Ascending aorta (tissue), 2 donors: ENCODE measurements at regions not wholly inside any gene's neighbourhood (a gene's known extent, or its start where the extent isn't known, plus 50 kb on each side); places are given as distances from the start of the nearest gene placed in this dataset.
A peak's percentile ranks its signal among the peaks of the same experiment; 100 is the strongest.

ENCODE experiments used
- DNase-seq, 2 donors: peaks; one replicate each; pipeline ENCODE4 v3.0.0-alpha.2; 2019; ENCODE audit warnings: low spot score in 2 of 2
- H3K27ac ChIP-seq, 2 donors: fragments of 200-600 bp; sonication (generic); one replicate each; pipeline ENCODE4 v1.5.1; 2016 to 2017; ENCODE audit warnings: mild to moderate bottlenecking in 1 of 2
- H3K27me3 ChIP-seq: fragments of 200-600 bp; sonication (generic); one replicate; pipeline ENCODE4 v1.5.1; 2017
- H3K36me3 ChIP-seq, 2 donors: fragments of 200-600 bp; sonication (generic); one replicate each; pipeline ENCODE4 v1.5.1; 2016
- H3K4me1 ChIP-seq, 2 donors: fragments of 200-600 bp; sonication (generic); one replicate each; pipeline ENCODE4 v1.5.1; 2016 to 2017; ENCODE audit warnings: mild to moderate bottlenecking in 1 of 2
- H3K4me3 ChIP-seq, 2 donors: fragments of 200-600 bp; sonication (generic); one replicate each; pipeline ENCODE4 v1.5.1; 2016 to 2017; ENCODE audit warnings: mild to moderate bottlenecking in 1 of 2
- H3K9me3 ChIP-seq, 2 donors: fragments of 200-600 bp; sonication (generic); one replicate each; pipeline ENCODE4 v1.5.1; 2016
- CTCF ChIP-seq, 3 experiments: fragments of 200-600 bp in 2 of 3; fragments of 450-650 bp in 1 of 3; sonication (generic) in 2 of 3; IDR thresholded peaks; one replicate each; pipeline ENCODE4 v1.5.1; 2016 to 2019; ENCODE audit warnings: antibody characterized with exemption in 3 of 3, mild to moderate bottlenecking in 1 of 3, moderate library complexity in 1 of 3
- intact Hi-C: fragments of 100-400 bp; cut with DNase I; formaldehyde crosslinking; loops from one replicate; pipeline ENCODE4 v1.15.1; 2023

GRCh38 chr2:236663287-236664101, 93.9 kb downstream of the ACKR3 start:
- H3K4me3 ChIP-seq, result no peak overlapping the region
- no peaks in the 10 kb centered on the region for H3K36me3 ChIP-seq
- no peaks in the 10 kb centered on the region for H3K9me3 ChIP-seq
- H3K27ac ChIP-seq, result peak overlapping the region; percentile 35 to 41
- DNase-seq, result peak in 1 of 2 donors; percentile 75
- H3K4me1 ChIP-seq, result peaks cover 8 to 35% of the 10 kb centered on the region in 2 donors
- H3K27me3 ChIP-seq, result no peaks in the 10 kb centered on the region
- intact Hi-C loops, result no loop called here
- TF ChIP-seq CTCF (IDR thresholded peaks at IDR 0.05), result no peak

GRCh38 chr2:236664136-236664535, 94.5 kb downstream of the ACKR3 start:
- Histone ChIP-seq H3K27ac (no peak overlapping the region), H3K27me3 (no peaks in the 10 kb centered on the region), H3K9me3 (no peaks in the 10 kb centered on the region), H3K4me3 (no peak overlapping the region), H3K4me1 (peaks cover 8 to 35% of the 10 kb centered on the region in 2 donors), H3K36me3 (no peaks in the 10 kb centered on the region)
- peak in 1 of 2 donors; percentile 56 for DNase-seq
- no peak for TF ChIP-seq CTCF (IDR thresholded peaks at IDR 0.05)
- intact Hi-C loops, result no loop called here

- intact Hi-C loops, result no loop called here
- peaks cover 8 to 27% of the 10 kb centered on the region in 2 donors for H3K4me1 ChIP-seq
- peak in 1 of 2 donors; percentile 24 for DNase-seq
- H3K36me3 ChIP-seq, result no peaks in the 10 kb centered on the region
- no peak overlapping the region for H3K4me3 ChIP-seq
- no peak for TF ChIP-seq CTCF (IDR thresholded peaks at IDR 0.05)
- no peaks in the 10 kb centered on the region for H3K27me3 ChIP-seq
- no peak overlapping the region for H3K27ac ChIP-seq
- H3K9me3 ChIP-seq, result no peaks in the 10 kb centered on the region
These were observed 95.5 kb downstream of the ACKR3 start for GRCh38 chr2:236665101-236665500.

- no peak for TF ChIP-seq CTCF (IDR thresholded peaks at IDR 0.05)
- DNase-seq, result peak in 1 of 2 donors; percentile 51
- Histone ChIP-seq H3K27me3 (no peaks in the 10 kb centered on the region), H3K36me3 (no peaks in the 10 kb centered on the region), H3K9me3 (no peaks in the 10 kb centered on the region), H3K4me1 (peaks cover 8 to 22% of the 10 kb centered on the region in 2 donors), H3K4me3 (no peak overlapping the region), H3K27ac (no peak overlapping the region)
- intact Hi-C loops, result no loop called here
These were observed 96.0 kb downstream of the ACKR3 start for GRCh38 chr2:236665572-236666118.

- Histone ChIP-seq H3K4me3 (no peak overlapping the region), H3K4me1 (peaks cover 0 to 12% of the 10 kb centered on the region in 2 donors), H3K27me3 (no peaks in the 10 kb centered on the region), H3K9me3 (no peaks in the 10 kb centered on the region), H3K36me3 (no peaks in the 10 kb centered on the region), H3K27ac (no peak overlapping the region)
- peak in 1 of 2 donors; percentile 50 for DNase-seq
- intact Hi-C loops, result no loop called here
- no peak for TF ChIP-seq CTCF (IDR thresholded peaks at IDR 0.05)
These were observed 97.1 kb downstream of the ACKR3 start for GRCh38 chr2:236666646-236667204.
